ENCODE measurements at regions not wholly inside any gene's neighbourhood (a gene's known extent, or its start where the extent isn't known, plus 50 kb on each side); places are given as distances from the start of the nearest gene placed in this dataset.

DNA sequence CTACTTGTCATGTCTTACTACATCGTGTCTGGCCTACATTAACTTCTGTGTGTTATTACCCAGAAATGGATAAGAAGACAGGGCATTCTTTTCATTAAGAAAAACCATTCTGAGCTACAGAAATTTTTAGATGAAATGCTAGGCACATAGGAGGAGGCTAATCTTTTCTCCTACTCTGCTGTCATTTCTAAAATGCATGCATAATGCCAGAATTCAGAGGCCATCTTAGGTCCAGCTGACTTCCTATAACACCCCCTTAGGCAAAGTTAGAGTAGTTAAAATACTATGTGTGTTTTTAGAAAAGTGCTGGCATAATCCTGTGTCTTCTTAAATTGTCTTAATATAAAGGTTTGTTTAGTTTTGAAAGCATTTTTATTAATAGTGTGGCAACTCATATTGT, 352.6 kb downstream of the CSNK1G3 start:
- TF ChIP-seq, protein P1, sequence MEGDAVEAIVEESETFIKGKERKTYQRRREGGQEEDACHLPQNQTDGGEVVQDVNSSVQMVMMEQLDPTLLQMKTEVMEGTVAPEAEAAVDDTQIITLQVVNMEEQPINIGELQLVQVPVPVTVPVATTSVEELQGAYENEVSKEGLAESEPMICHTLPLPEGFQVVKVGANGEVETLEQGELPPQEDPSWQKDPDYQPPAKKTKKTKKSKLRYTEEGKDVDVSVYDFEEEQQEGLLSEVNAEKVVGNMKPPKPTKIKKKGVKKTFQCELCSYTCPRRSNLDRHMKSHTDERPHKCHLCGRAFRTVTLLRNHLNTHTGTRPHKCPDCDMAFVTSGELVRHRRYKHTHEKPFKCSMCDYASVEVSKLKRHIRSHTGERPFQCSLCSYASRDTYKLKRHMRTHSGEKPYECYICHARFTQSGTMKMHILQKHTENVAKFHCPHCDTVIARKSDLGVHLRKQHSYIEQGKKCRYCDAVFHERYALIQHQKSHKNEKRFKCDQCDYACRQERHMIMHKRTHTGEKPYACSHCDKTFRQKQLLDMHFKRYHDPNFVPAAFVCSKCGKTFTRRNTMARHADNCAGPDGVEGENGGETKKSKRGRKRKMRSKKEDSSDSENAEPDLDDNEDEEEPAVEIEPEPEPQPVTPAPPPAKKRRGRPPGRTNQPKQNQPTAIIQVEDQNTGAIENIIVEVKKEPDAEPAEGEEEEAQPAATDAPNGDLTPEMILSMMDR (IDR thresholded peaks at IDR 0.05; ENCODE audit: low read depth, low read length, missing input control): no peak
- TF ChIP-seq RAD21 (IDR thresholded peaks at IDR 0.05): no peak
- no peak for TF ChIP-seq ATF3 (IDR thresholded peaks at IDR 0.05)
- TF ChIP-seq YY1 (IDR thresholded peaks at IDR 0.05): no peak
- no peak for TF ChIP-seq MAX (IDR thresholded peaks at IDR 0.05)
- TF ChIP-seq GABPA (IDR thresholded peaks at IDR 0.05 in 1 of 2, conservative IDR thresholded peaks at IDR 0.05 in 1 of 2): no peak
- TF ChIP-seq, protein P2, sequence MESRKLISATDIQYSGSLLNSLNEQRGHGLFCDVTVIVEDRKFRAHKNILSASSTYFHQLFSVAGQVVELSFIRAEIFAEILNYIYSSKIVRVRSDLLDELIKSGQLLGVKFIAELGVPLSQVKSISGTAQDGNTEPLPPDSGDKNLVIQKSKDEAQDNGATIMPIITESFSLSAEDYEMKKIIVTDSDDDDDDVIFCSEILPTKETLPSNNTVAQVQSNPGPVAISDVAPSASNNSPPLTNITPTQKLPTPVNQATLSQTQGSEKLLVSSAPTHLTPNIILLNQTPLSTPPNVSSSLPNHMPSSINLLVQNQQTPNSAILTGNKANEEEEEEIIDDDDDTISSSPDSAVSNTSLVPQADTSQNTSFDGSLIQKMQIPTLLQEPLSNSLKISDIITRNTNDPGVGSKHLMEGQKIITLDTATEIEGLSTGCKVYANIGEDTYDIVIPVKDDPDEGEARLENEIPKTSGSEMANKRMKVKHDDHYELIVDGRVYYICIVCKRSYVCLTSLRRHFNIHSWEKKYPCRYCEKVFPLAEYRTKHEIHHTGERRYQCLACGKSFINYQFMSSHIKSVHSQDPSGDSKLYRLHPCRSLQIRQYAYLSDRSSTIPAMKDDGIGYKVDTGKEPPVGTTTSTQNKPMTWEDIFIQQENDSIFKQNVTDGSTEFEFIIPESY (IDR thresholded peaks at IDR 0.05): no peak
- no peak for TF ChIP-seq TAF1 (conservative IDR thresholded peaks at IDR 0.05)
